Activated CD8-positive, alpha-beta memory T cell treated with anti-CD3 and anti-CD28 coated beads, Interleukin-2, amount 10 ng/mL, durations not matched to agents 7 days and 5 days (primary cell): ENCODE measurements at regions not wholly inside any gene's neighbourhood (a gene's known extent, or its start where the extent isn't known, plus 50 kb on each side); places are given as distances from the start of the nearest gene placed in this dataset.

Experiments used
- ATAC-seq: fragments of 150-1000 bp; cut with Tn5 transposase; one replicate; pipeline ENCODE4 v1.10.0; 2021; ENCODE audit warnings: moderate library complexity
- CTCF ChIA-PET: fragments of 350-600 bp; sonication (Branson Sonifier 250); formaldehyde crosslinking; loops from one replicate; lab custom pipeline; 2021; ENCODE audit warnings: antibody characterized with exemption; lab: Charles Lee
- DNase-seq: peaks from one replicate; pipeline ENCODE4 v3.0.0-alpha.2; 2020
- H3K27ac Mint-ChIP-seq: one replicate; pipeline ENCODE4 v1.8.0; 2021; ENCODE audit warnings: mild to moderate bottlenecking, mixed read lengths
- H3K27me3 Mint-ChIP-seq: one replicate; pipeline ENCODE4 v1.8.0; 2021; ENCODE audit warnings: mixed read lengths
- H3K36me3 Mint-ChIP-seq: one replicate; pipeline ENCODE4 v1.8.0; 2021; ENCODE audit warnings: mild to moderate bottlenecking, mixed read lengths
- H3K4me1 Mint-ChIP-seq: one replicate; pipeline ENCODE4 v1.8.0; 2021; ENCODE audit warnings: mixed read lengths
- H3K4me3 Mint-ChIP-seq: one replicate; pipeline ENCODE4 v1.8.0; 2021; ENCODE audit warnings: mild to moderate bottlenecking, moderate library complexity, mixed read lengths
- H3K9me3 Mint-ChIP-seq: one replicate; pipeline ENCODE4 v1.8.0; 2022; ENCODE audit warnings: low read depth, mixed read lengths

- ATAC-seq (no peak), DNase-seq (no peak)
- Mint-ChIP-seq H3K4me1 (no peaks in the 10 kb centered on the region), H3K27ac (no peak overlapping the region), H3K36me3 (no peaks in the 10 kb centered on the region), H3K4me3 (no peak overlapping the region), H3K9me3 (peaks cover 4% of the 10 kb centered on the region), H3K27me3 (no peaks in the 10 kb centered on the region)
- CTCF ChIA-PET: no interaction called here
Measured at GRCh38 chr18:37672932-37673595, 107.5 kb upstream of the CELF4 start.

- ATAC-seq: no peak
Measured at GRCh38 chr18:37672001-37672400, 106.4 kb upstream of the CELF4 start.

GRCh38 chr18:37671530-37671929 is 105.9 kb upstream of the CELF4 start:
- H3K4me1 Mint-ChIP-seq: no peaks in the 10 kb centered on the region
- H3K4me3 Mint-ChIP-seq: no peak overlapping the region
- H3K27me3 Mint-ChIP-seq: no peaks in the 10 kb centered on the region
- H3K9me3 Mint-ChIP-seq: peaks cover 4% of the 10 kb centered on the region
- H3K36me3 Mint-ChIP-seq: no peaks in the 10 kb centered on the region
- ATAC-seq (no peak), DNase-seq (no peak)
- CTCF ChIA-PET: no interaction called here
- no peak overlapping the region for H3K27ac Mint-ChIP-seq

More at GRCh38 chr18:37672001-37672400, 106.4 kb upstream of the CELF4 start:
- CTCF ChIA-PET: no interaction called here
- no peak overlapping the region for H3K27ac Mint-ChIP-seq
- no peaks in the 10 kb centered on the region for H3K27me3 Mint-ChIP-seq
- H3K4me1 Mint-ChIP-seq: no peaks in the 10 kb centered on the region
- no peak overlapping the region for H3K4me3 Mint-ChIP-seq
- DNase-seq: no peak
- no peaks in the 10 kb centered on the region for H3K36me3 Mint-ChIP-seq
- H3K9me3 Mint-ChIP-seq: peaks cover 4% of the 10 kb centered on the region

GRCh38 chr18:37671119-37671518 is 105.5 kb upstream of the CELF4 start:
- H3K4me3 Mint-ChIP-seq: no peak overlapping the region
- CTCF ChIA-PET: no interaction called here

GRCh38 chr18:37669991-37670534 is 104.5 kb upstream of the CELF4 start:
- Mint-ChIP-seq H3K36me3 (no peaks in the 10 kb centered on the region), H3K4me3 (no peak overlapping the region), H3K27me3 (no peaks in the 10 kb centered on the region), H3K27ac (no peak overlapping the region), H3K9me3 (peaks cover 4% of the 10 kb centered on the region), H3K4me1 (no peaks in the 10 kb centered on the region)
- ATAC-seq (no peak), DNase-seq (no peak)
- CTCF ChIA-PET: no interaction called here

More at GRCh38 chr18:37671119-37671518, 105.5 kb upstream of the CELF4 start:
- ATAC-seq (no peak), DNase-seq (no peak)
- Mint-ChIP-seq H3K27ac (no peak overlapping the region), H3K27me3 (no peaks in the 10 kb centered on the region), H3K9me3 (peaks cover 4% of the 10 kb centered on the region), H3K4me1 (no peaks in the 10 kb centered on the region), H3K36me3 (no peaks in the 10 kb centered on the region)

- no peak for DNase-seq
- Mint-ChIP-seq H3K4me1 (no peaks in the 10 kb centered on the region), H3K36me3 (no peaks in the 10 kb centered on the region), H3K27ac (no peak overlapping the region), H3K9me3 (peaks cover 4% of the 10 kb centered on the region), H3K4me3 (no peak overlapping the region), H3K27me3 (no peaks in the 10 kb centered on the region)
- CTCF ChIA-PET: no interaction called here
- ATAC-seq: no peak
Measured at GRCh38 chr18:37668971-37669747, 103.6 kb upstream of the CELF4 start.

- CTCF ChIA-PET: no interaction called here
- peaks cover 5% of the 10 kb centered on the region for H3K9me3 Mint-ChIP-seq
- no peak for DNase-seq
- no peaks in the 10 kb centered on the region for H3K27me3 Mint-ChIP-seq
- H3K4me3 Mint-ChIP-seq: no peak overlapping the region
- ATAC-seq: no peak
- H3K36me3 Mint-ChIP-seq: no peaks in the 10 kb centered on the region
- no peak overlapping the region for H3K27ac Mint-ChIP-seq
- no peaks in the 10 kb centered on the region for H3K4me1 Mint-ChIP-seq
Measured at GRCh38 chr18:37667836-37668235, 102.2 kb upstream of the CELF4 start.

- Mint-ChIP-seq H3K9me3 (peaks cover 5% of the 10 kb centered on the region), H3K27me3 (no peaks in the 10 kb centered on the region), H3K4me3 (no peak overlapping the region), H3K27ac (no peak overlapping the region), H3K36me3 (no peaks in the 10 kb centered on the region), H3K4me1 (no peaks in the 10 kb centered on the region)
- no peak for ATAC-seq
- CTCF ChIA-PET: no interaction called here
- no peak for DNase-seq
Measured at GRCh38 chr18:37666991-37667390, 101.4 kb upstream of the CELF4 start.

GRCh38 chr18:37666451-37666850 is 100.9 kb upstream of the CELF4 start:
- H3K36me3 Mint-ChIP-seq: no peaks in the 10 kb centered on the region
- DNase-seq (no peak), ATAC-seq (no peak)
- peaks cover 5% of the 10 kb centered on the region for H3K9me3 Mint-ChIP-seq
- H3K4me1 Mint-ChIP-seq: no peaks in the 10 kb centered on the region
- no peaks in the 10 kb centered on the region for H3K27me3 Mint-ChIP-seq
- no peak overlapping the region for H3K27ac Mint-ChIP-seq
- CTCF ChIA-PET: no interaction called here
- no peak overlapping the region for H3K4me3 Mint-ChIP-seq

- no peaks in the 10 kb centered on the region for H3K4me1 Mint-ChIP-seq
- no peak for DNase-seq
- no peak overlapping the region for H3K4me3 Mint-ChIP-seq
- no peak for ATAC-seq
- CTCF ChIA-PET: no interaction called here
- H3K27me3 Mint-ChIP-seq: no peaks in the 10 kb centered on the region
- no peaks in the 10 kb centered on the region for H3K36me3 Mint-ChIP-seq
- H3K27ac Mint-ChIP-seq: no peak overlapping the region
- H3K9me3 Mint-ChIP-seq: peaks cover 2% of the 10 kb centered on the region
Measured at GRCh38 chr18:37665346-37665745, 99.7 kb upstream of the CELF4 start.

GRCh38 chr18:37663446-37663845 is 97.8 kb upstream of the CELF4 start:
- Mint-ChIP-seq H3K4me3 (no peak overlapping the region), H3K9me3 (peaks cover 2% of the 10 kb centered on the region), H3K4me1 (no peaks in the 10 kb centered on the region), H3K36me3 (no peaks in the 10 kb centered on the region), H3K27me3 (no peaks in the 10 kb centered on the region), H3K27ac (no peak overlapping the region)
- DNase-seq (no peak), ATAC-seq (no peak)
- CTCF ChIA-PET: no interaction called here

- Mint-ChIP-seq H3K36me3 (no peaks in the 10 kb centered on the region), H3K4me1 (no peaks in the 10 kb centered on the region), H3K4me3 (no peak overlapping the region), H3K27me3 (no peaks in the 10 kb centered on the region), H3K9me3 (peaks cover 2% of the 10 kb centered on the region), H3K27ac (no peak overlapping the region)
- CTCF ChIA-PET: no interaction called here
- DNase-seq (no peak), ATAC-seq (no peak)
Measured at GRCh38 chr18:37662546-37663339, 97.1 kb upstream of the CELF4 start.

GRCh38 chr18:37662099-37662498 is 96.5 kb upstream of the CELF4 start:
- no peaks in the 10 kb centered on the region for H3K27me3 Mint-ChIP-seq
- CTCF ChIA-PET: no interaction called here
- H3K36me3 Mint-ChIP-seq: no peaks in the 10 kb centered on the region
- H3K27ac Mint-ChIP-seq: no peak overlapping the region
- no peak for ATAC-seq
- H3K9me3 Mint-ChIP-seq: peaks cover 2% of the 10 kb centered on the region
- H3K4me3 Mint-ChIP-seq: no peak overlapping the region
- no peaks in the 10 kb centered on the region for H3K4me1 Mint-ChIP-seq
- DNase-seq: no peak
